ENCODE measurements at regions not wholly inside any gene's neighbourhood (a gene's known extent, or its start where the extent isn't known, plus 50 kb on each side); places are given as distances from the start of the nearest gene placed in this dataset.
A peak's percentile ranks its signal among the peaks of the same experiment; 100 is the strongest.

- DNase-seq, result no peak
Measured at GRCh38 chr9:108545436-108545835, 310.4 kb downstream of the ACTL7B start.

DNA sequence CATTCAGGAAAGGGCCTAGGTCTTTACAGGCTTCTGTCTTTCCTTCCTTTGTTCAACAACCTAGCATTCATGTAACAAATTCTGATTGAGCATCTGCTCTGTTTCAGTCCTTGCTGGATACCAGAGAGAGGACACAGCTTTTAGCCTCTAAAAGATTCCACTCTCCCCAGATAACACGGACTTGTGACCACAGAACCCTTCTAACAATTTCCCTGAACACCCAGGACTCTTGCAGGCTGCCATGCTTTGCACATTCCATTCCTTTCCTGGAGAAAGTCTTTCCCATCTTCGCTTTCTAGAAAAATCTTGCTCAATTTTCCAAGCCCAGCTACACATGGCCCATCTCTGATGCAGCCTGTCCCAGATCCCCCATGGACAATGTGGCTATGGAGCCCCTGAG, 310.9 kb downstream of the ACTL7B start:
- no peak for DNase-seq

GRCh38 chr9:108543251-108543778, 312.5 kb downstream of the ACTL7B start:
- DNase-seq, result peak; percentile 57

DNA sequence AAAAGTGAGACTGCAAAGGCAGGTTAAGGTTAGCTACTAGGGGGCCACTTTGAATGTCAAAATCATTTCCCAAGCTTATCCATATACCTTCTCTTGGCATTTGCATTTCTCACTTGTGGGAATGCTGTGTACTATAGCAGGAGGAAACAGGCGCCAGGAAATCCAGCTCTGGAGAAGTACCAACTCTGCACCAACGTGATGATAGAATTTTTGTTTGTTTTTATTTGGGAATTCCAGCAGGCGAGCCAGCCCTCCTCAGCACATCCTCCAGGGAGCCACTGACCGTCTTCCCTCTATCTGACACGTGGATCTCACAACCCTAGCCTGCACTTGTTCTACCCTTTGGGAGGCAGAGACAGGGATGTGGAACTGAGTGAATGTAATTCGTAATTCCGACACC, 318.0 kb downstream of the ACTL7B start:
- DNase-seq, result no peak

- no peak for DNase-seq
Measured at GRCh38 chr9:108536836-108537601, 318.8 kb downstream of the ACTL7B start.

GRCh38 chr9:108535526-108535925, 320.3 kb downstream of the ACTL7B start:
- no peak for DNase-seq

GRCh38 chr9:108534741-108535140, 321.0 kb downstream of the ACTL7B start:
- peak; percentile 30 for DNase-seq

DNA sequence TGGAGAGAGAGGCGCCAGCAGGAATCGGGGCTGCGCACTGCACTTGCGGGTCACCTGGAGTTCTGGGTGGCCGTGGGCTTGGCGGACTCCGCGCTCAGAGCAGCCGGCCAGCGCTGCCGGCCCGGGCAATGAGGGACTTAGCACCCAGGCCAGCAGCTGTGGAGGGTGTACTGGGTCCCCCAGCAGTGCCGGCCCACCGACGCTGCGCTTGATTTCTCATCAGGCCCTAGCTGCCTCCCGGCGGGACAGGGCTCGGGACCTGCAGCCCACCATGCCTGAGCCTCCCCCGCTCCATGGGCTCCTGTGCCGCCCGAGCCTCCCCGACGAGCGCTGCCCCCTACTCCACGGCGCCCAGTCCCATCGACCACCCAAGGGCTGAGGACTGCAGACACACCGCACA, 325.6 kb downstream of the ACTL7B start:
- DNase-seq, result no peak

GRCh38 chr9:108528231-108528630, 327.6 kb downstream of the ACTL7B start:
- no peak for DNase-seq

GRCh38 chr9:108526518-108526917, 329.3 kb downstream of the ACTL7B start:
- DNase-seq, result no peak

DNA sequence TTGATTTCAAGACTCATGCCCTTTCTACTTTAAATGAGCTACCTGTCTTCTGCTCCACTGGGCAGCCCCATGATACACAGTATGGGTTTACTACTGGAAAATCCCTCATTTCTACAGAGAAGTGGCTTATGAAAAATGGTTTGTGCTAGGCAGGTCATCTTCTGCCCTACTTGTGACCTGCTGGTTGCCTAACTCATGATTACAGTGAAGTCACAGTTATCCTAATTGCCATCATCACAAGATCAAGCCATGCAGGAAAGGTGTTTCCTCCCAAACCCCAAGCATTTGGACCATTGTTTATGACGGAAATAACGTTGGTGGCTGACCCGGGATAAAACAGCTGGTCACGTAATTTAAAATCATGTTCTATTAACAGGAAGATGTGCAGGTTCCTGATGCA, 330.6 kb downstream of the ACTL7B start:
- no peak for DNase-seq

DNA sequence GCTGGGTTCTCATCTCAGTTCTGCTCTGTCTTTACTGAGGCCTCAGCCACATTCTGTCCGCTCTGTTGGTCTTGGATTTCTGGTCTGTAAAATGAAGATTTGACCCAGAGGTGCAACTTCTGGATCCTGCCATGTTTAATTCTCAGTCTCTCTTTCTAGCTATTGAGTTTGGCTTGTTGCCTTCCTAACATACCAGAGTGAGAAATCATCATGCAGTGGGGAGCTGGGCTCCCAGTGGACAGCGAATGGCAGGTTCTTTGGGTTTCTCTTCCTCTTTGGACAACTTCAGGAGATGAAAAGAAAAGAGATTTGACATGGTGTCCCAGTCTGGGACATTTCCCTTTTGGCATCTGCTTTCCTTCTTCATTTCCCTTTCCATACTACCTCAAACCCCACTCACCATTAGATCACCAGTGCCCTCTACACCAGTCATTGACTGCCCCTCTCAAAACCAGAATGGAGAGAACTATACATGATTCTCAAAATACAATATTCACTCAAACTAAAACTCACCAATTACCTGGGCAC, 334.7 kb downstream of the ACTL7B start:
- peak; percentile 38 for DNase-seq

GRCh38 chr9:108519437-108519836, 336.3 kb downstream of the ACTL7B start:
- DNase-seq, result no peak

- DNase-seq, result no peak
Measured at GRCh38 chr9:108517651-108518365, 338.0 kb downstream of the ACTL7B start.

GRCh38 chr9:108516391-108516790, 339.4 kb downstream of the ACTL7B start:
- no peak for DNase-seq

DNA sequence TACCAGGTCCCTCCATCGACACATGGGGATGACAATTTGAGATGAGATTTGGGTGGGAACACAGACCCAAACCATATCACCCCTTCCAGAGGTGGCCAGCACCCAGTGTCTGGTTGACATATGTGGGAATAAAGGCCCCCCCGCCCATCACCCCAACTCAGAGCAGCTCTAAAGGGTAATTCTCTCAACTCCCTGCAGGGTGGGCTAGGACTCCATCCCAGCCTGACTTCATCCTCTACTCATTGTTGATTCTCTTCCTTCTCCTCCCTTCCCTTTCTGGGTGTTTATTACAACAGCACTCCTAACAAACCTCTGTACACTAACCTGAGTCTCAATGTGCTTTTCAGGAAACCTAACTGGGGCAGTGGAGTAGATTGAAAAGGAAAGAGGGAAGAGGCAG, 339.9 kb downstream of the ACTL7B start:
- DNase-seq, result no peak

DNA sequence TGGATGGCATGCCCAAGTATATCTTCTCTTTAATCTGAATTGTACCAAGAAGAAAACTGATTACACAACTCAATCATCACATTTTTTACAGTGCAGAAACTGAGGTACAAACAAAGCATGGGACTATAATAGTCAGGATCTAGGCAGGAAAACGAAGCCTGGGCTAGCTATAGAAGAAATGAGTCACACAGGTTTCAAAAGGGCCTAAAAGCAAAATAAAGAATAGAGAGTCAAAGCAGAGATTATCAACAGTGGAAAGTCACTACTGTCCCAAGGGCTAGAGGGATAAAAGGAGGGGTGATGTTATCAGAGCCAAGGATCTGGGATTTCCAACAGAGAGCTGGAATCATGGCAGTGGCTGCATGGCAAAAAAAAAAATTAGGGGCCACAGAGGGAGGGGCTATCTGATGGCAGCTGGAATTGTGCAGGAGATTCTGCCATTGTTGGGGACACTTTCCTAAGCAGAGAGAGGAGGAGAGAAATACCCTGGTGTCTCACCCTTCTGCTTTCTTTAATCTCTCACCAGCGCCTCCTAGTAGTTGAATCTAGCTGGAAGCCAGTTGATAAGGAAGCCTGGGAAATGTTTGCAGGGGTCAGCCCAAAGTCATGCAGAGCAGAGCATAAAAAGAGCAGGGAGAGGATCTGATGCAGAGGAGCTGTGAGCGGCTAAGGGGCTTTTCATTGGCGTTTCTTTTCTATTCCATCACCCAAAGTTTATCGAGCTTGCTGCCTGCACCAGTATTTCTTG, 343.2 kb downstream of the ACTL7B start:
- no peak for DNase-seq

DNA sequence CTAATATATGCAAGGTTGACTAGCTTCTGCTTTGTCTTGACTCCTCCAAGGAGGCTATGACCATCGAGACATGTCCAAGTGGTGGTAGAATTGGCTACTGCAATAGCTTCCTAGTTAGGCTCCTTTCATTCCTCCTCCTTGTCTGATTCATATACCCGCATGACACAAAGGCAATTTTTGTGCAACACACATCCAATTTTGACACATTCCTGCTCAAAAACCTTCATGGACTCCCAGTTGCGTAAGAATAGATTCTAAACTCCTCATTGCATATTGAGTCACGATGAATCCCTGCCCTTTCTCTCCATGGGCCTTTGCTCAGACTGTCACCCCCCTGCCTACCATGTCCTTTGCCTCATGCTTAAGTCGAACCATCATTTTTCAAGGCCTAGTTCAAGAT, 344.5 kb downstream of the ACTL7B start:
- DNase-seq, result no peak

GRCh38 chr9:108496846-108497245, 358.9 kb downstream of the ACTL7B start:
- DNase-seq, result no peak

GRCh38 chr9:108489567-108489966, 366.2 kb downstream of the ACTL7B start:
- DNase-seq, result no peak

DNA sequence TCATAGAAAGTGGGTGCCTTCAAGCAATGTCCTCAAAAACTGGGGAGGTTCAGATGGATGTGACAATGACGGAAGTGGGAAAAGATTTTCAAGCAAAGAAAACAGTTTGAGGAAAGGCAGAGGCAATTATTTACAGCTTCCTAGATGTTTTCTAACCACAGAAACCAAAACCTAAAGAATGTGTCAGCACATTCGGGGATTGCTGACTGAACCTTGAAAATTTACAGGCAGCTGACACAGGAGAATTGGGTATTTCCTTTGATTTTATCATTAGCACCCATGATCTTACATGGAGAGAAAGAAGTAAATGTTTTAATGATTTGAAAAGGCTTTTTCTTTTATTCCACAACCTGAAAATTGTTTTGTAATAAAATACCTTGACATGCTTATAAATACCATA, 369.0 kb downstream of the ACTL7B start:
- peak; percentile 35 for DNase-seq

- DNase-seq, result no peak
Measured at GRCh38 chr9:108484468-108484867, 371.3 kb downstream of the ACTL7B start.

- DNase-seq, result no peak
Measured at GRCh38 chr9:108483676-108484075, 372.1 kb downstream of the ACTL7B start.
